ENCODE measurements at regions not wholly inside any gene's neighbourhood (a gene's known extent, or its start where the extent isn't known, plus 50 kb on each side); places are given as distances from the start of the nearest gene placed in this dataset.

- TF ChIP-seq CTCF (IDR thresholded peaks at IDR 0.05) (no peak), POLR2A (IDR thresholded peaks at IDR 0.05) (no peak)
These were observed 179.0 kb upstream of the TARS1 start for GRCh38 chr5:33261747-33262146.
